Calu3 (cell line): ENCODE measurements at regions not wholly inside any gene's neighbourhood (a gene's known extent, or its start where the extent isn't known, plus 50 kb on each side); places are given as distances from the start of the nearest gene placed in this dataset.

Source experiments
- BruUV-seq: library from RNA; stranded (reverse); fragments of 400-500 nt; replicated peaks from 2 replicates; lab custom pipeline; 2021; lab: Mats Ljungman, UMichigan
- CTCF ChIA-PET: fragments of 300-600 bp; sonication (Branson Sonifier 250); formaldehyde crosslinking; loops from one replicate; lab custom pipeline; 2022; ENCODE audit warnings: antibody characterized with exemption; lab: Charles Lee
- DNase-seq: peaks from one replicate; pipeline ENCODE4 v3.0.0; 2022
- H3K27ac Mint-ChIP-seq: one replicate; pipeline ENCODE4 v1.8.0; 2022; ENCODE audit warnings: mixed read lengths; ENCODE audit not compliant: unreplicated experiment
- H3K27me3 Mint-ChIP-seq: one replicate; pipeline ENCODE4 v1.8.0; 2022; ENCODE audit warnings: mixed read lengths; ENCODE audit not compliant: unreplicated experiment
- H3K36me3 Mint-ChIP-seq: one replicate; pipeline ENCODE4 v1.8.0; 2022; ENCODE audit warnings: mild to moderate bottlenecking, moderate library complexity, mixed read lengths; ENCODE audit not compliant: insufficient read depth, unreplicated experiment
- H3K4me1 Mint-ChIP-seq: one replicate; pipeline ENCODE4 v1.8.0; 2022; ENCODE audit warnings: mild to moderate bottlenecking, low read depth, mixed read lengths; ENCODE audit not compliant: unreplicated experiment
- H3K4me3 Mint-ChIP-seq: one replicate; pipeline ENCODE4 v1.8.0; 2022; ENCODE audit warnings: mild to moderate bottlenecking, low read depth, moderate library complexity, mixed read lengths; ENCODE audit not compliant: unreplicated experiment
- H3K9me3 Mint-ChIP-seq: one replicate; pipeline ENCODE4 v1.8.0; 2022; ENCODE audit warnings: low read depth, mixed read lengths; ENCODE audit not compliant: unreplicated experiment
- intact Hi-C: fragments of 100-400 bp; cut with micrococcal nuclease; formaldehyde crosslinking; loops from one replicate; pipeline ENCODE4 v1.10.0; 2022; ENCODE audit not compliant: unreplicated experiment
- TF ChIP-seq, protein P1 (sequence below): fragments of 200-600 bp; IDR thresholded peaks from one replicate; pipeline ENCODE4 v1.8.0; 2022; ENCODE audit warnings: antibody characterized with exemption; ENCODE audit not compliant: unreplicated experiment

DNA sequence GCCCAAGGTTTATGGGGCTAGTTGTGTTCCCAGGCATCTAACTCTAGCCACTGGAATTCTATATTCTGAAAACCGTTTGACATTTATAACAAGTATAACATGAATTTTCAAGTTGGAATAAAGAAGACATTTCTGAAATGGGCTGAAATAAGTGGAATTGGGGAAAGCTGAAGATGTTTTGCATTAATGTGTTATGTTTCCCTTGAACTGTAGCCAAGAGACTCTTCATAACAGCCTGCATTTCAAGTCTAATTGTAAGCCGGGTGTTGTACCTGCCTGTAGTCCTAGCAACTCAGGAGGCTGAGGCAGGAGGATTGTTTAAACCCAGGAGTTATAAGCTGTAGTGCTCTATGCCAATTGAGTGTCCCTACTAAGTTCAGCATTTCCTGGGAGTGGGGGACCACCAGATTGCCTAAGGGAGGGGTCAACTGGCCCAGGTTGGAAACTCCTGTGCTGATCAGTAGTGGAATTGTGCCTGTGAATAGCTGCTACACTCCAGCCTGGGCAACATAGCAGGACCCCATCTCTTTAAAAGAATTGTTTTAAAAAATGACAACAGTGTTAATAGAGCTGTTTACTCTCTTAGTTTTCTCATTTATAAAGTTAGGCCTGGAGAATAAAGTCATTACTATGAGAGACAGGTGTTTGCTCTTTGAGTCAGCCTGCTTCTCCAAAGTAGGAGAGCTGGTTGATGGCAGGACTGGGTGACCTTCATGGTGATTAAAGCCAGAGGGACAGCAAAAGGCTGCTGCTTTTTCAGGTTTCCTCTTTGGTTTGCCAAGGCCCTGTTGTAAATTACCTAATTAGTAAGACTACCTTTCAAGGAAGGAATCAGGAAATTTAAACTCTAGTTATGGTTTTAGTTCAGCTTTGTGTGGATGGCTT lies 483.6 kb upstream of the RGS6 start:
- no peaks in the 10 kb centered on the region for H3K36me3 Mint-ChIP-seq
- H3K9me3 Mint-ChIP-seq: no peaks in the 10 kb centered on the region
- intact Hi-C loops: no loop called here
- DNase-seq: no peak
- H3K27ac Mint-ChIP-seq: no peak overlapping the region
- BruUV-seq: no TSS peak
- H3K27me3 Mint-ChIP-seq: no peaks in the 10 kb centered on the region
- H3K4me3 Mint-ChIP-seq: no peak overlapping the region
- CTCF ChIA-PET: no interaction called here
- TF ChIP-seq, protein P1, sequence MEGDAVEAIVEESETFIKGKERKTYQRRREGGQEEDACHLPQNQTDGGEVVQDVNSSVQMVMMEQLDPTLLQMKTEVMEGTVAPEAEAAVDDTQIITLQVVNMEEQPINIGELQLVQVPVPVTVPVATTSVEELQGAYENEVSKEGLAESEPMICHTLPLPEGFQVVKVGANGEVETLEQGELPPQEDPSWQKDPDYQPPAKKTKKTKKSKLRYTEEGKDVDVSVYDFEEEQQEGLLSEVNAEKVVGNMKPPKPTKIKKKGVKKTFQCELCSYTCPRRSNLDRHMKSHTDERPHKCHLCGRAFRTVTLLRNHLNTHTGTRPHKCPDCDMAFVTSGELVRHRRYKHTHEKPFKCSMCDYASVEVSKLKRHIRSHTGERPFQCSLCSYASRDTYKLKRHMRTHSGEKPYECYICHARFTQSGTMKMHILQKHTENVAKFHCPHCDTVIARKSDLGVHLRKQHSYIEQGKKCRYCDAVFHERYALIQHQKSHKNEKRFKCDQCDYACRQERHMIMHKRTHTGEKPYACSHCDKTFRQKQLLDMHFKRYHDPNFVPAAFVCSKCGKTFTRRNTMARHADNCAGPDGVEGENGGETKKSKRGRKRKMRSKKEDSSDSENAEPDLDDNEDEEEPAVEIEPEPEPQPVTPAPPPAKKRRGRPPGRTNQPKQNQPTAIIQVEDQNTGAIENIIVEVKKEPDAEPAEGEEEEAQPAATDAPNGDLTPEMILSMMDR: no peak
- H3K4me1 Mint-ChIP-seq: peaks cover 9% of the 10 kb centered on the region

DNA sequence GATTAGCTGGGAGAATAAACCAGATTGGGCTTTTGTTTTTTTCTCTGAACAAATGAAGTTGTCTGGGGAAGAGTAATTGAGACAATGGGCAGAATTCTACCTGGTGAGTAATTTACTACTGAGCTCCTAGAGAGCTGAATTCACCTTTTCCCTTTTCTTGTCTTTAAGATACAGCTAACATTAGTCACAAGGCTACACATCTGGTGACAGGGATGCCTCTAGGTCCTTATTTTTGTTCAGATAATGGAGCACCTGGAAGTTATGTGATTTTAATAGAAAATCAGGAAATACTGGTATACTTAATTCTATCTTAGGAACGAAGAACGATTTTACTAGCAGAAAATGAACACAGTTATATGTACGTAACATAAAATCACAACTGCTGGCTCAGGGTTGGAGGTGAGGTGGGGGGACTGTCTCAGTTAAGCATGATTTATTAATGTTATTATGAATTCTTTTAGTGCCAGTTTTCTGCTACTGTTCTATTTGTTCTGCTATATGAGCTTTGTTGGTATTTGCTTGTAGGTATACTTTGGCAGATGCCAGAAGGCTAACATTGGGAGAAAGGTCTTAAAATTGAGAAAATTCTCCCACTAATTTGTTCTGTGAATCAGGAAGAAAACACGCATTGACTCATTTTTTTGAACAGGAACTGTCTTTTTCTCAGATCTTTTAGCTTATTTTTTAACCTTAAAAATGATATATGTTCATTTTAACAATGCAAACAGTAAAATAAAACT lies 482.7 kb upstream of the RGS6 start:
- CTCF ChIA-PET: interaction anchor here (0.6 kb wide), 1 partner anchor 23 kb away, joined by 3 read pairs; no protein-coding TSS in a partner anchor
- BruUV-seq: no TSS peak
- Mint-ChIP-seq H3K4me1 (peaks cover 12% of the 10 kb centered on the region), H3K36me3 (no peaks in the 10 kb centered on the region), H3K27me3 (no peaks in the 10 kb centered on the region), H3K9me3 (no peaks in the 10 kb centered on the region), H3K4me3 (no peak overlapping the region), H3K27ac (no peak overlapping the region)
- intact Hi-C loops: no loop called here
- no peak for DNase-seq
- TF ChIP-seq, protein P1: no peak

DNA sequence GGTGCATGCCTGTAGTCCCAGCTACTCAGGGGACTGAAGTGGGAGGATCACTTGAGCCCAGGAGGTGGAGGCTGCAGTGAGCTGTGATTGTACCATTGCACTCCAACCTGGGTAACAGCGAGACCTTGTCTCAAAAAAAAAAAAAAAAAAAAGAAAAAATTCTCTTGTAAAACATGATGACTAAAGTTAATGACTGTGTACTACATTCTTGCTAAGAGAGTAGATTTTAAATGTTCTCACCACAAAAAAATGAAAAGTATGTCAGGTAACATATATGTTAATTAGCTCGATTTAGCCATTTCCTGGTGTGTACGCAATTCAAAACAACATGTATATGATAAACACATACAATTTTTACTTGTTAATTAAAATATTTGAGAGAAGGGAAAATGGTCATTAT lies 480.7 kb upstream of the RGS6 start:
- TF ChIP-seq, protein P1: no peak
- no TSS peak for BruUV-seq
- H3K27ac Mint-ChIP-seq: no peak overlapping the region
- no peak overlapping the region for H3K4me3 Mint-ChIP-seq
- no peaks in the 10 kb centered on the region for H3K9me3 Mint-ChIP-seq
- H3K4me1 Mint-ChIP-seq: peaks cover 20% of the 10 kb centered on the region
- intact Hi-C loops: no loop called here
- DNase-seq: no peak
- H3K27me3 Mint-ChIP-seq: no peaks in the 10 kb centered on the region
- CTCF ChIA-PET: no interaction called here
- H3K36me3 Mint-ChIP-seq: no peaks in the 10 kb centered on the region

DNA sequence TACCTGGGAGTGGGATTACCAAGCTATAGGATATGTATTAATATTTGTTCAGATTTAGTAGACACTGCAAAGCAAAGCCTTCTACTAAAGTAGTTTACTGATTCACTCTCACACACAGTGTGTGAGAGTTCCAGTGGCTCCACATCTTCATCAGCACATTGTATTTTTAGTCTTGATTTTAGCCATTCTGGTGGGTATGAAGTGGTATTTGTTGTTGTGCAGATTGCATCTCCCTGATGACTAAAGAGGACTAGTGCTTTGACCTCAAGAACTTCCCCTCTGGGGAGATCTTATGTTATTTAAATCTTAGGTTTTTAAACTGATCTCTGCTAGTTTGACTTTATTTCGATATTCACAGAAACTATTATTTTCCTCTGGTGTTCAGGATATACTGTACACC lies 479.7 kb upstream of the RGS6 start:
- Mint-ChIP-seq H3K4me1 (peaks cover 20% of the 10 kb centered on the region), H3K4me3 (no peak overlapping the region), H3K27ac (no peak overlapping the region), H3K9me3 (no peaks in the 10 kb centered on the region), H3K36me3 (no peaks in the 10 kb centered on the region), H3K27me3 (no peaks in the 10 kb centered on the region)
- no TSS peak for BruUV-seq
- CTCF ChIA-PET: no interaction called here
- intact Hi-C loops: no loop called here
- TF ChIP-seq, protein P1: no peak
- no peak for DNase-seq
